ENCODE measurements at regions not wholly inside any gene's neighbourhood (a gene's known extent, or its start where the extent isn't known, plus 50 kb on each side); places are given as distances from the start of the nearest gene placed in this dataset.

DNA sequence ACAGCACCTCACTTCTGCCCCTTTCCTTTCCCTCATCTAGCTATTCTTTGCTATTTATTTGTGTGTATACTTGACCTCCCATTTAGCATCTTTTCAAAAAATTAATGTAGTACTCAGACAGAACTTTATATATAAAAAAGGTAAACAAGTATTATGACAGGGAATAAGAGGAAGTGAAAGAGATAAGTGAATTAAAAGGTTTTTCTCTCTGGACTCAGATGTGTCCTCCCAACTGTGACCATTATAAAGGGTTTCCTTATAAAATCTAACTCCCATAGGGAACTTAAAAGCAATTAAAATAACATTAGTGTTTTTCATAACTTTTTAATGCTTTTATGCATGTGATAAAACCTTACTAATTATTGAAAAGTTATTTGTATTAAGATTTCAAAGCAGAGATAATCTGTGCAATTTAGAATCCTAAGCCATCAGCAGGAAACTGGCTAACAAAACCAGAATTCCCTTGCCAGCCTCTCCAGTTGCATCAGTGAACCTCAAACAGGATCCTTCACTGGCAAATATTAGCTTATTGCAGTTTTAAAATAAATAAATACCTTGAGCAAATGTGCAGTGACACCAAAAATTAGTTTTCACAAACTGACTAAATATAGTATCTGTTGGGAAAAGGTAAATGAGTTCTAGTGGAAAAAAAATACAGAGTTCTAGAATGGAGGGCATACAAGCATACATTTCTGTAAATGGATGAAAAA is 930.7 kb downstream of the BCL11A start:
- DNase-seq, result no peak

DNA sequence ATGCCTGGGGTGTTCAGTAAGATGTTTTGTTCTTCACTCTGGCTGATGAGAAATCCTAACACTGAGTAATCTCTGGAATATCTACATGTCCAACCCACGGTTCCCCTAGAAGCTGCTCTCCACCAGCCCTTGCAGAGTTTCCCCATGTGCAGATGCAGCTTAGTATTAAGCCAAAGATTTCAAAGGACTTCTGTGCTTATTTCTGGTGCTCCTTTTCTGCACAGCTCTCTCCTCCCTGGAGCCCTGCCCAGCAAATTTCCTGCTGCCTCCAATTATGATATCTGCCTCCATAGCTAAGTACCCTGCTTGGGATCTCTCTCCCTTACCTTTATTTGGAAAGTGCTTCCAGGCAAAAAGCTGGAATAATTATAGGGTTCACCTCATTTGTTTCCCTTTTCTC is 949.3 kb downstream of the BCL11A start:
- DNase-seq, result no peak

DNA sequence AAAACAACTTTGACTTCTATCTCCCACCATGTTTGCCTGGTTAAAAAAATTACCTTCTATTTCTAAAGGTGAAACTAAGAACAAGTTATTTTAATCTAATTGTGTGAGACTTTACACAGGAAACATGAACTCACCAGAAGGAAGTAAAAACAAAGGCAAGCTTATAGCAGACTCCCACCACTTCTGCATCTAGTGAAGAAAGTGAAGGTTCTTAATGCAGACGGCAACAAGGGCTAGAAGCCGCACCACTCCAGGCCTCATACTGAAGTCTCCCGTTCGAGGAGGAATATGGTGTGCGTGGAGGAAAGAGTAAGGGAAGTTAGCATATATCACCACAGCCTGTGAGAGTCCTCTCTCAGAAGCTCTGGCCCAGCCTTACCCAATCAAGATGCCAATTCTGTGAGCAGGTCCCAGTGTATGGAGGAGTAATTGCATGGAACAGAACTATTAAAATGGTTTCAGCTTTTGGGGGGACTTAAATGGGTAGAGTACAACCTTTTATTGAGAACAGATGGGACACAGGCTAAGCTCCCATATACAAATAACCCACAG is 958.7 kb downstream of the BCL11A start:
- peak in 1 of 2 donors; percentile 2 for DNase-seq

DNA sequence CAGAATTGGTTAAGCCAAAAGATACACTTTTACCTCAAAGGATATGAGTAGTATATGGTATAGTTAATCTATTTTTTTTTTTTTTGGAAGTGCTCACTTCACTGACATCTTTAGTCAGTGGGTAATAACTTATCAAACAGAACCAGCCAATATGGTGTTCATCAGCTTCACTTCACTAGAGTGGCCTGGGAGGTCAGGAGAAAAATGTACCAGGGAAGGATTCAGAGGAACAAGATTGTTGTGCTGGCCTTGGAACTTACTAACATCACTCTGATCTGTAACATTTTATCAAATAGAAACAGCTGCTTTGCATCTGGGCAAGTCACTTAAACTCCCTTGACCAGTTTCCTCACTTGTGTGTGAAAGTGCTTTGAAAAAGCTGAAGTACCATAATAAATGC is 962.7 kb downstream of the BCL11A start:
- no peak for DNase-seq

DNA sequence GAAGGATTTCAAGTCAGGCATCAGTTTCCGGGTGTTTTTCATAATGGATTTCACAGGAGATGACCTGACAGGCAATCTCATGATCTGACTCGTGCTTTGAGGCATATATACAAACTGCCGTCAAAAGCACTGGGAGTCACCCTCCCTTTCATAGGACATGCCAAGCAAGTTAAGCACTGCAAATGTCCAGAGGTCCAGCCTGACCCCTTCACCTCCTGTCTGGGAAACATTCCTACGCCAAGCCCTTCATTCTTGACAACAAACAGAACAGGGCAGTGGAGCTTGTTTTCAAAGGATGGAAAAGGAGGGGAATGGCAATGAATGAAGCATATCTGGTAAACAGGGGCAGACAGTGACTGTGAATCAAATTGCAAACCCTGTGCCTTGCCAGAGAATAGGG is 963.6 kb downstream of the BCL11A start:
- DNase-seq, result no peak

DNA sequence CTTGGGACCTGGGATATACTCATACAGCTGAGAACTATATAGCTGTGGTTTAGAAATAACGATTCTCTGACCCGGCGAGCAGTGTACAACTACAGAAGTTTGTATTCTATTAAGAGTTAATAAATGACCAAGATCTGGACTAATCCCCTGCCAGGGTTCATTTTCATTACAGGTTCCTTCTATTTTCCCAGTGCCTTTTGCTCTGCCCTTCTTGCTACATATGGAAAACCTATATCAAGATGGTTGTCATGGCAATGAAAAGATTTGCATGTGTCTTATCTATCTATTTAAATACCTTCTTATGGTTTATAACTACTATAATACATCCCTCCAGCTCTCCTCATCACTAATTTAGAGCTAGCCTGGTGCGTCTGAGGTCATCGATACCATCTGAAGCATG is 965.2 kb downstream of the BCL11A start:
- DNase-seq, result no peak

DNA sequence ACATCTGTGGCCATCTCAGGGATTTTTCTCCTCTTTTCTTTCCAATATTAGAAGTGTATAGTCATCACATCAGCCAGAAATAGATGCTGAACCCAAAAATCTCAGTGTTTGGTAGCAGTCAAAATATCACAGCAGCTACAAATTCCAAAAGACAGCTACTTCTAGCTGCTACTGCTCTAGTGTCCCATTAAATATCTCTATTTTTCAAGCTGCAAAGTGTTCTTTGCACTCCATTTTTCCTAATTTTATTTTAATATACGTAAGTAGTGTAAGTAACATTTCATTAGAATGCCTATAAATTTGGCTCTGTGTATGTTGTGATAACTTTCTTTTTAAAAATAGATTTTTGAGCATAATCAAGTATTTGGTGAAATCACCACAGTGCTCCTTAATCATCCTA is 967.3 kb downstream of the BCL11A start:
- no peak for DNase-seq

DNA sequence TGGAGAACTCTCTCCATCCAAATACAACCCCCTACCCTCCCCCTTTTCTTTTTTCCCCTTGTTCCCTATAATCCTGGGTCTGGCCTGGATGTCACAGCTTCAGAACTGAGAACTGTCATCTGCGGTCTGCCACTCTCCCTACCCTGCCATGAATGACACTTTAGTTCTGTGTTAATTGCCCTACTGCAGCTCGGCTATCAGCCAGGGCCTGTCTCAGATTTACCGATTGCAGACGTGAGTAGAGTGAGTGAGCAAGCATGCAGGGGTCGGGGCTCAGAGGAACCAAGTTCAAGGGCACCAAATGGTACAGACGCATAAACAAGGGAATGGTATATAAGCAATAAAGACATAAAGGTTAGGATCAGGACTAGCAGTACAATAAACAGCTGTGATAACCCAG is 967.8 kb downstream of the BCL11A start:
- no peak for DNase-seq

DNA sequence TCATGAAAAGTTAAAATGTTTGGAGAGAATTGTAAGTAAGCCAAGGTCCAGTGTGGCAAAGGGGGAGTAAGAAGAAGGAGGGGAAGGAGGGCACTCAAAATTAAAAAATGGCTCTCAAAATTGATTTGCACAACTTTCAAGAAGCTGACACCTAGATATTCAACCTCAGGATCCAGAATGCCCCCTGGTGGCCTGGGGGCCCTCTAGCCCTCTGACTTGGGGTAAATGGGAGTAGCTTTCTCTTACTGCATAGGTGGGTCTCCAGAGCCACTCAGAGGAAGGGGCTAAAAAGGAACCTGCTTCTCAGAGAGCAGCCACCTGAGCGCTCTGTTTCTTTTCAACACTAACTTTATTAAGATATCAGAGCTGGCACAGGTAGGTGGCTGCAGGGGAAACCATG is 968.5 kb downstream of the BCL11A start:
- DNase-seq, result no peak

DNA sequence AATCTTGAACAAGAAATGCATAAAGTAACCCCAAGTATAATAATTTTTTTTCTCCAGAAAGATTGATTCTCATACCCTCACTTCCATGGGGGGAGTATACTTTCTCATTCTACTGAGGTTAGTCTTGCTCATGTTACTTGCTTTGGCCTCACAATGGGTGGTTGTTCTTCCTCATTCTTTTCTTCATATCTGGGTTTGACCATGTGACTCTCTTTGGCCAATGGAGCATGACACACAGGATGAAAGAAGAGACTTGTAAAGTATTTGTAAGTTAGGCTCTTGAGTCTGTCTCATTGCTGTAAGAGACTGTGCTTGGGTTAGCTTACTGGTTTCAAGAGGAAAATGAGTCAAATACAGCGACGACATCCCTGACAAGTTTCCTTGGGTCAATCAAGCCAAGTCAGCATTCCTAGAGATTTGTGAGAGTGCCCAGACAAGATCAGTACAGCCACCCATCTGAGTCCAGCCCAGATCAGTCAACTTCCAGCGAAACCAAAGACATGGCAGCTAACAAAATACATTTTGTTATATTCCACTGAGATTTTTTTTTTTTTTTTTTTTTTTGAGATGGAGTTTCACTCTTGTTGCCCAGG is 970.2 kb downstream of the BCL11A start:
- no peak for DNase-seq

DNA sequence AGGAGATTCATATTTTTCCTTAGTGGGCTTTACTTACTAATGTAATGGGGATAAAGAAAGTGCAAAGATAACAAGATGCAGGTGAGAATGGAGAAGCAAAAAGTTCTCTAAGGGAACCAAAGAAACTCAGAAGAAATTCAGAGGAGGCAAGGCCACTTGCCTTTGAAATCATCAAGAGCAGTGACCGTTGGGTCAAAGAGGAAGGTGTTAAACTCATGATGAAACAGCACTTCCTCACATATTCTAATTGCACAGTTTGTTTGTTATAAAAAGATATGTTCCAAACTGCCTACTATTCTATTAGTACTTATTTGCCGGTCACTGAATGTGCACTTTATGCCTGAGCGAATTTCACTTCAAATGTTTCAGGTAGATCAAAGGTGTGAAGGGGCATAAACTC is 975.1 kb downstream of the BCL11A start:
- DNase-seq, result no peak

DNA sequence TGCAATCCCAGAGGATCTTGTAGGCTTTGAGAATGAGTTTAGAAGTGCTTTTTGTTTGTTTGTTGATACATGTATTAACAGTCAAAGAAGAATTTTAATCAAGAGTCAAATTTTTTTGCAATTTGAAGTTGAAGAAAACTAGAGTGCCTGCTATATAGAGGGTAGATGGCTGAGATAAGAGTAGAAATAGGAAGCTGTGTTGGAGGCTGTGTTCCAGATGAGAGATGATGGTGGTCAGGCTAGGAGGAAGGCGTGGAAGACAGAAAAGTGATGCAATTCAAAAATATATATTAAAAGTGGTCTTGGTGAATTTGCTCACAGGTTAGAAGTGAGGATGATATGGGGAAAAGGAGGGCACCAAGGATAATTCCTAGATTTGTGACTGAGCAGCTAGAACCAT is 978.3 kb downstream of the BCL11A start:
- no peak for DNase-seq

DNA sequence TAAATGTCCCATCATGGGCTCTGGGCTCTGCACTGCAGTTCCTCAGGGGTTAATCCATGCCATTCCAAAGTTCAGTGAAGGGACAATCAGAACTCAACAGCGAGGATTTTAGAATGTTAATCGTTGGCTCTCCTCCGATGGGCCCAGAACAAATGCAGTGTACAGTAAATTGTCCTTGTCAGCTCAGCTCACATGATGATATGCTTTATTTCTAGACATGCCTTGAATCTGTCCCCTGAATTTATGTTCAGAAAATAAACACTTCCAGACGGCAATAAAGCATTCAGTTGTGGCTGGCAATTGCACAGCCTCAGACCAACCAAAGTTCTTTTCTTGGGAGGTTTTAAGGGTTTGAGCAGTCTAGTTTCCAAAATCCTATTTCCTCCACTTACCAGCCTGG is 981.2 kb downstream of the BCL11A start:
- DNase-seq, result no peak

DNA sequence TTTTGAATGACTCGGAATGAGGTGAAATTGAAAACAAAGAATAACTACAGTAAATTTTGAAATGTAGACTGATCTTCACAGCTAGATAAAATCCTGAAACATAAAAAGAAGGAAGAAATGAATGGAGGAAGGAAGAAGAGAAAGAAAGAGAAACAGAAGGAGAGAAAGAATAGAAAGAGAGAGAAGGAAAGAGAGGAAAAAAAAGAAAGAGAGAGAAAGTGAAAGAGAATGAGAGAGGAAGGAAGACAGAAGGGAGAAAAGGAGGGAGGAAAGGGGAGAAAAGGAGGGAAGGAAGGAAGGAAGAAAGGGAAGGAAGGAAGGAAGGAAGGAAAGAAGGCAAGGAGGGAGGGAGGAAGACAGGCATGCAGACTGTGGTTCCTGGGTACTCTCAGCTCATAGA is 982.6 kb downstream of the BCL11A start:
- DNase-seq, result no peak

DNA sequence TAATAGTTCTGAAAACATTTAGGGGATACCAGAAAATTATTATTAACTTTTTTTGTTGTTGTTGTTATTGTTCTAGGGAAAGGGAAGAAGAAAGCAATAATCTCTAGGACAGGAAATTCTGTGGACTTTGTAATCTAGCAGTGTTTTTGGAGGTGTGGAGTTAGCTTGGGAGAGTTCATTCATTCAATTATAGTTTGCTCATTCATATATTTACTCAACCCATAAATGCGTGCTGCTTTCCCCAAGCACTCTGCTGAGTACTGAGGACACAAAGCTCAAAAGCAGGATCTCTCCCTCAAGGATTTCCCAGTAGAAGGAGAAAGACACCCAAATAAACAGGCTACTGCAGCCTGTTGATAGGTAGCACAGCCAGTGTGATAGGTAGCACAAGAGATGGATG is 984.3 kb downstream of the BCL11A start:
- DNase-seq, result no peak

DNA sequence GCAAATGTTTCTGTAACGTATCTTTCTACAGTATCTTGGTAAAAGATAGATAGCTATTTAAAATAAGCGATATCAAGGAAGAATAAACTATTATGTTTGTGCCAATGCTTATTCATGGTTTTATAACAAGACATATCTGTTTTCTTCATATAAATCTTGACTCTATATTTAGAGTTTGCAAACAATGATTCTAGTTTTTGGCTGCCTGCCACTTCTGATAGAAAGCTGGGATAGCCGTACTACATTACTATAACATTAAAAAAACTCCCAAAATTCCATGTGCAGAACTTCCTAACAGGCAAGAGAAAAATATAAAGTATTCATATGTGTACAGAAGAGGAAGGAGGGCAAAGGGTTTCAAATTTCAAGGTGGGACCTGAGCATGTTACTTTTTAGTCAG is 985.0 kb downstream of the BCL11A start:
- DNase-seq, result no peak

DNA sequence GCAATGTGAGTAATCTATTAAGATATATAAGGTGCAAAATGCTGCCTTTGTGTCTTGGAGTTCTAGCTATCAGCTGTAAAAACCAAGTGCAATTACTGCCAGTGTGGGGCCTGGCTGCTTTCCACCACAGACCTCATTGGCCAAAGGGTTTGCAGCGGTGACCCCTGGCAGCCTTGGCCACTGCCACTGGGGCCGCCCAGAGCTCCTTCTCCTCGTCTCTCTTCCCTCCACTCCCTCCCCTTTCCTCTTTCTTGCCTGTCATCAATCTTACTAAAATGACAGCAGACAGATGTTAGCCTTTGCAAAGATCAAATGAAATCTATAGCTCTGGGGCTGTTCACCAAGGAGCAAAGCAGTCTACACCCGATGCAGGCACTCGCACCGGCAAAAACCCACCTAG is 986.3 kb downstream of the BCL11A start:
- DNase-seq, result no peak

DNA sequence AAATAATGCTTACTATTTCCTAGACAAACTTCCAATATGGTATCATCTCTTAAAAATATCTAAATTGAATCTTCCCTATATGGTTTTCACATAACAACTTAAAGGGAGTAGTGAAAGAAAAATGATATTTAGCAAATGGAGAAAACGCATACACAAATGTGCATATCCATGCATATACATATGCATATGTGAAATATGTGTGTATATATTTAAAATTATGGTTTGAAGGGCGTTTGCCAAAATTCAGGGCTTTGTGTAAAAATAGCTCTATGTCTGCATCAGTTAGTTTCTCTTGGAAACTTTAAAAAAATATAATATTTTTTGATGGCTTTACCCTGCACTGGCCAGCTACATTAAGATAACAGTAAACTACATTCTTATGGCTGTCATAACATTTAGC is 986.7 kb downstream of the BCL11A start:
- DNase-seq, result no peak

DNA sequence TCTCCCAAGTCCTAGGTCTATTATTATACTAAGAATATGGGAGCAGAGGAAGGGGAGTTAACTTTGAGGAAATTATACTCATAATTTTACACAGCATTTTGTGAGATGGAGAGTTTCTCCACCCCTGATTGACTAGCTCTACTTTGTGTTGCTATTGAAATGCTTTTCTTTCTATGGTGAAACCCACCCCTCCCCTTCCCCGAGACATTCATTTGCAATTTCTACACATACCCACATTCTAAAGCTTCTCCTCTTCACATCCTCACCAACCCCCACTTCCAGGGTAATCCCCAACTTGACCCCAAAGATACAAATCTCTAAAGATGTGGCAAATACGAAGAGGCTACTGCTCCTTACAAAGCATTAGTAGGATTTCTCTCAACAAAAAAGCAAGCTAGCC is 992.2 kb downstream of the BCL11A start:
- DNase-seq, result no peak

DNA sequence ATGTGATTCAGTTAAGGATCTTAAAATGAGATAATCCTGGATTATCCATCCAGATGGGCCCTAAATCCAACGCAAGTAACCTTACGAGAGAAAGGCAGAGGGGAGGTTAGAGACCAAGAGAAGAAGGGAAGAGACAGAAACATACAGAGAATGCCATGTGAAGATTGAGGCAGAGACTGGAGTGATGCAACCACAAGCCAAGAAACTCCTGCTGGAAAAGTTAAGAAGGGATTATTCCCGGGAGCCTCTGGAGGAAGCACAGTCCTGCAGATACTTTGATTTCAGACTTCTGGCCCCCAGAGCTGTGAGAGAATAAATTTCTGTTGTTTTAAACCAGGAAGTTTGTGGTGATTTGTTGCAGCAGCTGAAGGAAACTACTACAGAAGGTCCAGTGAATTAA is 992.7 kb downstream of the BCL11A start:
- DNase-seq, result no peak

DNA sequence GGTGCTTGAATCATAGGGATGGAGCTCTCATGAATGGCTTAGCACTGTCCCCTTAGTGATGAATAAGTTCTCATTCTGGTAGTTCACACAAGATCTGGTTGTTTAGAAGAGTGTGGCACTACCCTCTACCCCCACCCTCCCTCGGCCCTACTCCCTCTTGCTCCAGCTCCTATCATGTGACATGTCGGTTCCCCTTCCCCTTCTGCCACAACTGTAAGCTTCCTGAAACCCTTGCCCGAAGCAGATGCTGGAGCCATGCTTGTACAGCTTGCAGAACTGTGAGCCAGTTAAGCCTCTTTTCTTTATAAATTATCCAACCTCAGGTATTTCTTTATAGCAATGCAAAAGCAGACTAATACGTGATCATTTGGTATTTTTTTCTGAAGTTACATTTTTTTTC is 1012.6 kb downstream of the BCL11A start:
- DNase-seq, result no peak

DNA sequence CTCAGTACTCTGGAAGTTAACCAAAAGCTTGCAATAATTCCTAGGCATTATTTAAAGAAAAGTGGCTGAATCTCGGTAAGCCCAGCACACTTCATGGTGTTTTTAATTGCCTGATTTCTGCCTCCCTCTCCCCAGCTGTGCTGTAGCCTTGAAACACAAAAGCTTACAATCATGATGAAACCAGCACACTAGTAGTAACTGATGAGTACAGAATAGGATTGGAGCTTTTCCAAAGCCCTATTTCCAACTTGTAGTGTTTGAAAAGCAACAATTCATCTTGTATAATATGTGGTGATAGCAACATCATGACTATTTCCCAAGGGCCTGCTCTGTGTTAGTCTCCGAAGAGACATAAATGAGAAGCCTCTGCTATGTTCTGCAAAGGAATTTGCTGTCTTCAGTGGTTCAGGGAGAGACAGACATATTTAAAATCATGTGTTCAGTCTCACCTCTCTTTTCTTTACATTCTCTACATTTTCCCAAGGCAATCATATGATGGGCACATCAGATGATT is 1015.0 kb downstream of the BCL11A start:
- DNase-seq, result no peak

DNA sequence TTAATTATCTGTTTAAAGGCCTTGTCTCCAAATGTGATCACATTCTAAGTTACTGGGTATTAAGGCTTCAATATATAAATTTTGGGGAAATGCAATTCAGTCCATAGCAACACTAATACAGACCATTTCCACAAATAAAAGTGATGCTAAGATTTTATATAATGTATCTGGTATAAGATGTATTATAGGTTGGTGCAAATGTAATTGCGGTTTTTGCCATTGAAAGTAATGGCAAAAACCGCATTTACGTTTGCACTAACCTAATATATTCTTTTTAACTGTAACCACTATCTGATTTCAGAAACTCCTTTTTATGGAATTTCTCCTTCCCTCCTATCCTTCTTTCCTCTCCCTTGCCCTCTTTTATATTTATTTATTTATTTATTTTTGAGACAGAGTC is 1020.6 kb downstream of the BCL11A start:
- no peak for DNase-seq

DNA sequence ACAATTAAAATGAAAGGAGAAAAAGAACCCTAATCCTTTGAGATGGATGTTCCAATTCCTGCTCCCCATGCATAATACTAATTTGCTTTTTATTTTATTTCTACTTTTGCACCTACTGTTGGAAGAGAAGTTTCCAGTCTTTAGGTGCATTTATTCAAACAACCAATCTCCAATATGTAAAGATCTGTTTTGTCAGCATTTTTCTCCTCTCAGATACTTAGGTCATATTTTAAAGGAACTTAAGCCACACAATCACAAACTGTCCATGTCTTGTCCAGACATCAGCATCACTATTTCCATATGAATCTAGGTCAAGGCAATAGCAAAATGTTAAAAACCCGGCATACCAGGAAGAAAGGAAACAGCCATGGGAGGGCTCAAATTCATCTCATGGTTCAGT is 1023.2 kb downstream of the BCL11A start:
- no peak for DNase-seq

DNA sequence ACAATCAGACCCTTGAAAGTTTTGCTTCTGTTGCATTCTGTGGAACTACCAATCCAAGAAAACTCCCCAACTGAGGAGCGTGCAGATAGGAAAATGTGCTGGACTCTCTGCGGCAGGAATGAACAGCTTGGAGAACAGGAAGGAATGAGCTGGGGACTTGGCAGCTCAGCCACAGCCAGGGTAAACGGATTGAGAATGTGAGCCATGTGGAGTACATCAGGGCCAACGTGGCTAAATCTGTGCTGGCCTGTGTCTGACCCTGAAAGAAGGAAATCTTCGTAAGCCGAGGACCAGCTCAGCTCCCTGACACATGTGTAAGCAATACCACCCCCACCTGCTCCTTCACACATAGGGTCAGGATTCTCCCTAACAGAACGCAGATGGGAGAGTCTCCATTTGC is 1023.7 kb downstream of the BCL11A start:
- no peak for DNase-seq
